Endothelial cell of umbilical vein (primary cell): ENCODE measurements at regions not wholly inside any gene's neighbourhood (a gene's known extent, or its start where the extent isn't known, plus 50 kb on each side); places are given as distances from the start of the nearest gene placed in this dataset.

Source experiments
- BruUV-seq: library from RNA; stranded (reverse); fragments of 400-500 nt; replicated peaks from 2 replicates; lab custom pipeline; 2021; lab: Mats Ljungman, UMichigan
- CTCF ChIA-PET: fragments of 300-600, 350-600 bp; sonication (Branson Sonifier 250); formaldehyde crosslinking; loops from one replicate; lab custom pipeline; 2021; ENCODE audit warnings: antibody characterized with exemption, inconsistent platforms; lab: Charles Lee
- POLR2A ChIA-PET: fragments of 300-600, 350-600 bp; sonication (Branson Sonifier 250); formaldehyde crosslinking; loops from one replicate; lab custom pipeline; 2021; ENCODE audit warnings: antibody characterized with exemption, inconsistent platforms; lab: Charles Lee
- DNase-seq: peaks from one replicate; pipeline ENCODE4 v3.0.0-alpha.2; 2011; ENCODE audit warnings: low read depth, low spot score
- FAIRE-seq: peaks from 2 replicates; lab custom pipeline; 2011; peaks lifted over from hg19 to GRCh38; lab: Jason Lieb, UNC
- H2AFZ ChIP-seq: 2 replicates; pipeline ENCODE4 v1.6.0; 2012; ENCODE audit warnings: low read depth, low read length, control low read depth, inconsistent platforms
- H3K27ac ChIP-seq: 2 replicates; pipeline ENCODE4 v1.5.1; 2011; ENCODE audit warnings: low read depth, mild to moderate bottlenecking, control low read depth, low read length, moderate library complexity; ENCODE audit not compliant: insufficient read depth
- H3K27me3 ChIP-seq, 2 experiments: 2 replicates each; pipeline versions ENCODE4 v1.6.0 to v1.6.1; 2011; ENCODE audit warnings: low read length in 2 of 2, mixed read lengths in 1 of 2; ENCODE audit not compliant: control insufficient read depth in 2 of 2, insufficient read depth in 2 of 2
- H3K36me3 ChIP-seq, 2 experiments: 2 replicates in 1 of 2; 3 replicates in 1 of 2; pipeline ENCODE4 v1.5.1; 2011; ENCODE audit warnings: low read length in 2 of 2, mild to moderate bottlenecking in 1 of 2, moderate library complexity in 1 of 2; ENCODE audit not compliant: control insufficient read depth in 2 of 2, insufficient read depth in 2 of 2; ENCODE audit errors: extremely low read depth in 1 of 2
- H3K4me1 ChIP-seq: 3 replicates; pipeline ENCODE4 v1.5.1; 2011; ENCODE audit warnings: mild to moderate bottlenecking, low read length; ENCODE audit not compliant: control insufficient read depth, insufficient read depth; ENCODE audit errors: extremely low read depth
- H3K4me2 ChIP-seq: 2 replicates; pipeline ENCODE4 v1.6.1; 2011; ENCODE audit warnings: low read length, control low read depth, mixed read lengths; ENCODE audit not compliant: insufficient read depth
- H3K4me3 ChIP-seq, 3 experiments: fragments of 200-600 bp in 1 of 3; sonication (generic), shearing (Covaris generic) in 1 of 3; replicated peaks in 1 of 3; 2 replicates each; pipeline ENCODE4 v1.5.1; 2011 to 2016; ENCODE audit warnings: control low read depth in 3 of 3, low read length in 3 of 3, mild to moderate bottlenecking in 2 of 3, inconsistent platforms in 1 of 3, low read depth in 1 of 3, moderate library complexity in 1 of 3; ENCODE audit not compliant: insufficient read depth in 1 of 3
- H3K79me2 ChIP-seq: 2 replicates; pipeline ENCODE4 v1.6.0; 2012; ENCODE audit warnings: low read length, inconsistent platforms; ENCODE audit not compliant: control insufficient read depth, insufficient read depth
- H3K9ac ChIP-seq: replicated peaks from 2 replicates; pipeline ENCODE3; 2011; ENCODE audit warnings: low read length, control low read depth; ENCODE audit not compliant: insufficient read depth; ENCODE audit errors: extremely low read depth
- H3K9me1 ChIP-seq: replicated peaks from 3 replicates; pipeline ENCODE4 v1.6.0; 2011; ENCODE audit warnings: mild to moderate bottlenecking, low read length; ENCODE audit not compliant: control insufficient read depth, insufficient read depth; ENCODE audit errors: extremely low read depth
- H3K9me3 ChIP-seq: replicated peaks from 2 replicates; pipeline ENCODE4 v1.5.1; 2012; ENCODE audit warnings: low read length, inconsistent platforms; ENCODE audit not compliant: control insufficient read depth, insufficient read depth
- H4K20me1 ChIP-seq: replicated peaks from 2 replicates; pipeline ENCODE3; 2011; ENCODE audit warnings: mild to moderate bottlenecking, low read length; ENCODE audit not compliant: control insufficient read depth, insufficient read depth; ENCODE audit errors: extremely low read depth
- CTCF ChIP-seq, 2 donors: IDR thresholded peaks; 1 replicate in 1 of 2; 2 replicates in 1 of 2; pipeline ENCODE4 v1.5.1; 2011; ENCODE audit warnings: low read length in 2 of 2, mild to moderate bottlenecking in 2 of 2, moderate library complexity in 2 of 2, control low read depth in 1 of 2, inconsistent platforms in 1 of 2, low read depth in 1 of 2; ENCODE audit not compliant: insufficient read depth in 1 of 2; ENCODE audit errors: extremely low read depth in 1 of 2
- EZH2 ChIP-seq: IDR thresholded peaks from 2 replicates; pipeline ENCODE4 v1.6.1; 2012; ENCODE audit warnings: borderline replicate concordance, low read depth, mild to moderate bottlenecking, moderate library complexity, low read length, inconsistent platforms; ENCODE audit not compliant: severe bottlenecking
- FOS ChIP-seq: IDR thresholded peaks from 2 replicates; pipeline ENCODE4 v1.6.1; 2011; ENCODE audit warnings: mild to moderate bottlenecking, low read length, moderate library complexity, borderline replicate concordance; ENCODE audit not compliant: insufficient read depth
- GATA2 ChIP-seq: IDR thresholded peaks from 2 replicates; pipeline ENCODE4 v1.7.0; 2011; ENCODE audit warnings: low read depth, mild to moderate bottlenecking, moderate library complexity, mixed read lengths, low read length; ENCODE audit not compliant: insufficient read length, insufficient read depth
- JUN ChIP-seq: IDR thresholded peaks from 2 replicates; pipeline ENCODE4 v1.6.1; 2011; ENCODE audit warnings: borderline replicate concordance, low read depth; ENCODE audit not compliant: insufficient read length, insufficient read depth
- MAX ChIP-seq: IDR thresholded peaks from 2 replicates; pipeline ENCODE4 v1.6.1; 2011; ENCODE audit not compliant: insufficient read depth, insufficient read length
- MYC ChIP-seq: IDR thresholded peaks from one replicate; pipeline ENCODE4 v1.6.1; 2011; ENCODE audit warnings: mild to moderate bottlenecking, low read depth, low read length
- POLR2A ChIP-seq: IDR thresholded peaks from 2 replicates; pipeline ENCODE4 v1.6.1; 2012; ENCODE audit warnings: low read depth, mild to moderate bottlenecking, control low read depth, low read length
- POLR2AphosphoS5 ChIP-seq: IDR thresholded peaks from 2 replicates; pipeline ENCODE4 v1.6.1; 2012; ENCODE audit warnings: low read depth, mild to moderate bottlenecking, control low read depth, low read length, moderate library complexity; ENCODE audit not compliant: insufficient read depth
- dilution Hi-C: fragments of 300-500 bp; cut with MboI; formaldehyde crosslinking; loops from one replicate; pipeline ENCODE4 v1.15.0; 2019; ENCODE audit warnings: low sequenced_read_pairs; ENCODE audit not compliant: extremely low pct_ligation_motif_present
- intact Hi-C: fragments of 100-400 bp; cut with micrococcal nuclease; formaldehyde crosslinking; loops from one replicate; pipeline ENCODE4 v1.10.0; 2022

GRCh38 chr7:124575176-124575575 is 190.4 kb downstream of the GPR37 start:
- no peaks in the 10 kb centered on the region for H3K4me1 ChIP-seq
- BruUV-seq, result no TSS peak
- H3K27ac ChIP-seq, result no peak overlapping the region
- intact Hi-C loops, result no loop called here
- H3K9ac ChIP-seq, result no peak overlapping the region
- ChIA-PET POLR2A (no interaction called here), CTCF (no interaction called here)
- no peak overlapping the region for H3K4me2 ChIP-seq
- no peaks in the 10 kb centered on the region for H4K20me1 ChIP-seq
- H3K36me3 ChIP-seq, result no peaks in the 10 kb centered on the region
- TF ChIP-seq JUN, result no peak
- TF ChIP-seq POLR2A, result no peak
- no peak for TF ChIP-seq POLR2AphosphoS5
- FAIRE-seq (no peak), DNase-seq (no peak)
- no peaks in the 10 kb centered on the region for H3K27me3 ChIP-seq
- dilution Hi-C loops, result no loop called here
- H2AFZ ChIP-seq, result no peak overlapping the region
- H3K9me3 ChIP-seq, result no peaks in the 10 kb centered on the region
- H3K4me3 ChIP-seq, result no peak overlapping the region
- no peaks in the 10 kb centered on the region for H3K9me1 ChIP-seq
- no peaks in the 10 kb centered on the region for H3K79me2 ChIP-seq

- dilution Hi-C loops (no loop called here), intact Hi-C loops (no loop called here)
- H3K79me2 ChIP-seq, result no peaks in the 10 kb centered on the region
- FAIRE-seq (no peak), DNase-seq (no peak)
- no peaks in the 10 kb centered on the region for H4K20me1 ChIP-seq
- H3K4me1 ChIP-seq, result no peaks in the 10 kb centered on the region
- H3K9ac ChIP-seq, result no peak overlapping the region
- H2AFZ ChIP-seq, result no peak overlapping the region
- H3K27me3 ChIP-seq, result no peaks in the 10 kb centered on the region
- ChIA-PET POLR2A (no interaction called here), CTCF (interaction anchor here (1.0 to 1.5 kb wide), 2 partner anchors 12 to 13 kb away, joined by 3 to 4 read pairs; no protein-coding TSS in a partner anchor)
- no TSS peak for BruUV-seq
- TF ChIP-seq CTCF (IDR thresholded peaks at IDR 0.05; ENCODE audit: extremely low read depth in 1 of 2, insufficient read depth in 1 of 2, low read depth in 1 of 2, low read length in 2 of 2) (no peak), POLR2A (no peak), POLR2AphosphoS5 (no peak), GATA2 (no peak), FOS (no peak), MAX (no peak), MYC (no peak), JUN (no peak), EZH2 (no peak)
- no peaks in the 10 kb centered on the region for H3K9me3 ChIP-seq
- no peak overlapping the region for H3K4me3 ChIP-seq
- no peak overlapping the region for H3K27ac ChIP-seq
- H3K4me2 ChIP-seq, result no peak overlapping the region
- no peaks in the 10 kb centered on the region for H3K36me3 ChIP-seq
- no peaks in the 10 kb centered on the region for H3K9me1 ChIP-seq
These were observed 195.0 kb downstream of the GPR37 start for GRCh38 chr7:124570558-124570957.
